Uterus (tissue), 2 donors: ENCODE measurements at regions not wholly inside any gene's neighbourhood (a gene's known extent, or its start where the extent isn't known, plus 50 kb on each side); places are given as distances from the start of the nearest gene placed in this dataset.

ENCODE experiments used
- CTCF ChIP-seq, 4 experiments: fragments of 200-600 bp in 2 of 4; fragments of 450-650 bp in 2 of 4; sonication (generic) in 2 of 4; IDR thresholded peaks; one replicate each; pipeline ENCODE4 v1.5.1; 2016 to 2019; ENCODE audit warnings: antibody characterized with exemption in 4 of 4, mild to moderate bottlenecking in 2 of 4, moderate library complexity in 1 of 4
- POLR2A ChIP-seq, 2 donors: fragments of 450-650 bp; IDR thresholded peaks; one replicate each; pipeline ENCODE4 v1.6.1; 2016; ENCODE audit warnings: antibody characterized with exemption in 2 of 2, mild to moderate bottlenecking in 1 of 2, moderate library complexity in 1 of 2

GRCh38 chr3:80586338-80586737, 818.5 kb upstream of the ROBO1 start:
- TF ChIP-seq CTCF (IDR thresholded peaks at IDR 0.05): no peak
- TF ChIP-seq POLR2A (IDR thresholded peaks at IDR 0.05): no peak
